H1 (cell line): ENCODE measurements at regions not wholly inside any gene's neighbourhood (a gene's known extent, or its start where the extent isn't known, plus 50 kb on each side); places are given as distances from the start of the nearest gene placed in this dataset.

Source experiments
- CTCF ChIP-seq, 3 experiments: IDR thresholded peaks; 1 replicate in 2 of 3; 2 replicates in 1 of 3; pipeline versions ENCODE4 v1.5.1 to v1.6.1; 2011; ENCODE audit warnings: low read length in 3 of 3, mild to moderate bottlenecking in 3 of 3, inconsistent platforms in 2 of 3, low read depth in 1 of 3, moderate library complexity in 1 of 3; ENCODE audit not compliant: insufficient read depth in 1 of 3; ENCODE audit errors: control extremely low read depth in 1 of 3
- EGR1 ChIP-seq: IDR thresholded peaks from 2 replicates; pipeline ENCODE4 v1.6.1; 2011; ENCODE audit warnings: low read depth, low read length, borderline replicate concordance
- KDM1A ChIP-seq: fragments of 200-600, 300-600 bp; sonication (generic); IDR thresholded peaks from 2 replicates; pipeline ENCODE4 v1.7.1; 2016; ENCODE audit warnings: mild to moderate bottlenecking, low read length, borderline replicate concordance
- SAP30 ChIP-seq: fragments of 300-600 bp; sonication (generic); IDR thresholded peaks from 2 replicates; pipeline ENCODE4 v1.7.1; 2012; ENCODE audit warnings: low read length, moderate library complexity, mild to moderate bottlenecking, inconsistent platforms; ENCODE audit not compliant: insufficient read depth, insufficient replicate concordance

- TF ChIP-seq SAP30 (no peak), KDM1A (no peak), CTCF (IDR thresholded peaks at IDR 0.05; ENCODE audit: control extremely low read depth in 1 of 3, insufficient read depth in 1 of 3, low read depth in 1 of 3, low read length in 3 of 3) (no peak), EGR1 (no peak)
These were observed 95.2 kb downstream of the CLDN1 start (continued) for GRCh38 chr3:190227064-190227463.
